Activated effector memory CD4-positive, alpha-beta T cell treated with anti-CD3 and anti-CD28 coated beads, Interleukin-2, amount 50 U/mL, for 16 hours (primary cell): ENCODE measurements at regions not wholly inside any gene's neighbourhood (a gene's known extent, or its start where the extent isn't known, plus 50 kb on each side); places are given as distances from the start of the nearest gene placed in this dataset.

Experiments used
- DNase-seq: peaks from one replicate; pipeline ENCODE4 v3.0.0-alpha.2; 2020

DNA sequence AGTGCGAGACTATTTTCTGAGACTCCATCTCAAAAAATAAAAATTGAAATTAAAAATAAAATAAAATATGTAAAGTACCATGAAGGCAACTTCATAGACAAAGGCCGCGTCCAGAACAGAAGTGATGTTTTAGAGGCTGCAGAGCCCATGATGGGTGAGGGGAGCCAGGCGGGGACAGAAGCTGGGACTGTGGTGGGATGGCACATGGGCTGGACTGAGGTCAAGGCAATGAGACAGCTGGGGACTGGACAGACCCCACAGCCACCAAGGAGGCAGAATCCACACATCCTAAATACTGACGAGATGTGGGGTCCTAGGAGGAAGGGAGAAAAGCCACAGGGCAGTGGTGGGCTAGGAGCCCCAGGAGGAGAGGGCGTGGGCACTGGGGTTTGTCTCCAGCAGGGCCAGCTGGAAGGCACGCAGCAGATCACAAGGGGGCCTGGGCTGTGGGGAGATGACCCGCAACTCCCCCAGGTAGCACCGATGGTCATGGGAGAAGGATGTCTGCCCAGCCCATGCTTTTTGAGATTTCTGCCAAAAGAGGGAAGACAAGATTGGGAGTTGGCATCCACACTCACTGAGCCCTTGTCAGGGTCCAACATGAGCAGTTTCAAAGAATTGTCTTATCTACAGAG lies 74.3 kb downstream of the KCNF1 start:
- DNase-seq: peak; percentile 37

GRCh38 chr2:10987439-10987838 lies 75.7 kb downstream of the KCNF1 start:
- DNase-seq: peak; percentile 44

DNA sequence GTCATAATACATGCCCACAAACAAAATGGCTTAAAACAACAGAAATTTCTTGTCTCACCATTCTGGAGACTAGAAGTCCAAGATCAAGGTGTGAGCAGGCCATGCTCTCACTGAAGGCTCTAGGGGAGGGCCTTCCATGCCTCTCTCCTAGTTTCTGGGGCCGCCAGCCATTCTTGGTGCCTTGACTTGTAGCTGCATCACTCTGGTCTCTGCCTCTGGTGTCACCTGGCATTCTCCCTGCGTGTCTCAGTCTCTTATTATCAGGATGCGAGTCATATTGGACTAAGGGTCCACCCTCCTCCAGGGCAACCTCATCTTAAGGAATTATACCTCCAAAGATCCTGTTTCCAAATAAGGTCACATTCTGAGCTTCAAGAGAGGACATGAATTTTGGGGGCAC lies 76.1 kb downstream of the KCNF1 start:
- DNase-seq: peak; percentile 30

DNA sequence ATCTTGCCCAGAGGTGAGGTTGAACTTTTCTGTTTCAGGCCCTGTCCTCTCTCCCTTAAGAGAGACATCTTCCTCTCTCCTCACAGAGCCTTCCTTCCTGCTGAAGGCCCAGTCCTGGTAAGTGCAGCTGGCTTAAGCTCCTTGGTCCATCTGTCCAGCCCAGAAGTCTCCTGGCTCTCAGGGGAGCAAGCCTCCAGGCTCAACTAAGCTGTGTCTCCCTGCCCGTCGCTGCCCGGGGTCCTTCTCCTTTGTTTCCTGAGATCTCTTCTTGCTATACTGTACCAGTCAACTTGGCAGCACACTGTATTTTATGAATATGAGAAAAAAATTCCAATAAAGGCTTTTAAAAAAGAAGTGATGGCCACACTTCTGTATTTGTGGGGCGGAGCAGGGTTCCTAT lies 77.4 kb downstream of the KCNF1 start:
- peak; percentile 16 for DNase-seq

DNA sequence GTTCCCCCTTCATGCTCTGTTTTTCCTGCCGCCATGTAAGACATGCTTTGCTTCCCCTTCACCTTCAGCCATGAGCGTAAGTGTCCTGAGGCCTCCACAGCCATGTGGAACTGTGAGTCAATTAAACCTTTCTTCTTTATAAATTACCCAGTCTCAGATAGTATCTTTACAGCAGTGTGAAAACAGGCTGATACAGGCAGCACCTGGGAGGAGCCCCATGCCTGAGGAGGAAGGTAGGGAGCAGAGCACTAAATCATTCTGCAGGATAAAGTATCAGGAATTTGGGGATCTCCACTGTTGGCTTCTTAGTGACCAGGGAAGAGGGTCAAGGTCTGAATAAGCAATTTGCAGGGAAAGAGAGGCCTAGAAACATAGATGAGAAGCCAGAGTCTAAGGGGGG lies 78.0 kb downstream of the KCNF1 start:
- DNase-seq: peak; percentile 16

- DNase-seq: peak; percentile 52
Observed at GRCh38 chr2:10990561-10991111, 78.9 kb downstream of the KCNF1 start.

GRCh38 chr2:10992023-10992791 lies 80.5 kb downstream of the KCNF1 start:
- peak; percentile 30 for DNase-seq

GRCh38 chr2:10993001-10993481 lies 81.3 kb downstream of the KCNF1 start:
- peak; percentile 41 for DNase-seq

DNA sequence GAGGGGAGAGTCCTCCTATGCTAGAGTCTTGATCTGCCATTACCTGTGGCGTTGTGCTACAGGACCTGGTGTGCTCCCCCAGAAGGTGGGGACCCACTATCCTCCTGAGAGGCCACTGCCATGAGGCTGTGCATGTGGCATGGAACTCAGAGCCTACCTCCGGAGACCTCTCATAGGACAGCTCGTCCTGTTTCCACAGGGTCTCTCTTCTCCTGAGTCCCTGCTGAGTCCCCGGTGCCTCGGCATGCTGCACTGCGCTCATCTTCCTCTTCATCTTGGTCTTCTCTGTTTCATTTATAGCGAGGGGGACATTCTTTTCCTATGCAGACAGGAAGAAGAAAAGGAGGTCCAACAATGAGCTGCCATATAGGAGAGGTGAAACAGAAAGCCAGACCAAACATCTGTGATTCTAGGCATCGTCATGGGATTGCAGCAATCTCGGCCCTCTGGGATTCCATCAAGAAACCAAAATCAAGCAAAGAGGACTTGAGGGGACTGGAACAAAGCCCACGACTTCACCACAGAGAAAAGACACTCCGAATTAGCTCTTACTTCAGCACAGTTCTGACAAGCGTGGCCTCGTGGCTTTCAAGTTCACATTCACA lies 83.7 kb downstream of the KCNF1 start:
- DNase-seq: peak; percentile 36

- DNase-seq: no peak
Observed at GRCh38 chr2:11004199-11004598, 92.5 kb downstream of the KCNF1 start.

GRCh38 chr2:11005032-11005431 lies 93.3 kb downstream of the KCNF1 start:
- DNase-seq: no peak

- DNase-seq: peak; percentile 28
Observed at GRCh38 chr2:11006191-11006590, 94.5 kb downstream of the KCNF1 start.

GRCh38 chr2:11007331-11008264 lies 95.9 kb downstream of the KCNF1 start:
- peak; percentile 34 for DNase-seq

- no peak for DNase-seq
Observed at GRCh38 chr2:11008773-11009172, 97.0 kb downstream of the KCNF1 start.

GRCh38 chr2:11009176-11009575 lies 97.4 kb downstream of the KCNF1 start:
- DNase-seq: no peak

DNA sequence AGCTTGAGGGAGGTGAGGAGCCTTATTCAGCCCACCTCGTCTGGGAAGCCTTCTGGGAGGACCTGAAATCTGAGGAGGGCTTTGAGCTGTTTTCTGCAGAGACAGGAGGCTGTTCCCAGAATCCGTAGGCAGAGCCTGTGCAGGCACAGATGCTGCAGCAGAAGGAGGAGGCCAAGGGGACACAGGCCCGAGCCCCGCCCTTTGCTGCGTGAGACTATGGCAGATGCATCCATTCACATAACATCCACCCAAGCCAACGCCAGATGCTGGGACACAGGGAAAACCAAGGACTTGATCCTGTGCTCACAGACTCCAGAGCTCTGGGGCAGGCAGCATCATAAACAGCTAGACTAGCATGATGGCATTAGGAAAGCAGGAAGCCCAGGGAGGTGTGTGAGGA lies 98.2 kb downstream of the KCNF1 start:
- DNase-seq: peak; percentile 27

GRCh38 chr2:11011359-11011758 lies 99.6 kb downstream of the KCNF1 start:
- DNase-seq: peak; percentile 8

DNA sequence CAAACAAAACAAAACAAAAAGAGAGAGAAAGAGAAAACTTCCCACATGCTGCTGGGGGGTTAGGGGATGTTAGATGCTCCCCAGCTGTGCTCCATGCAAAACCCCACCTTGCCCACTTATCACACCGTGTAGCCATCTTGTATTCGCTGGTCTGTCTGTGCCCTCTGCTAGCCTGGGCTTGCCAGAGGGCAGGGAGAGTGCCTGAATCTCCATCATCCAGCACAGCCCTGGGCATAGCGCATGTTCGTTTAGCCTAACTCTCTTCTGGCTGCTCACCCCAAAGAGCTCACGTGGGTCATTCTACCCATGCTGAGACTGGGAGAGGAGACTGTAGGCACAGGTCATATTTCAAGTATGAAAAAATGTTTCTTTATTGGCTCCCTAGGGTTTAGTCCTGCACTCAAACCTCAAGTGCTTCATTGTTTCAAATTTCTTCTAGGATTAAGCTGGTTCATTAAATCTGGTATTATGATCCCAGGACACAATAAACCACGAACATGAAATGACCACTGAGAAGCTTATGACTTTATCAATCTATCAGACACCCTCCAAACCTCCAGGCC lies 100.5 kb downstream of the KCNF1 start:
- no peak for DNase-seq

GRCh38 chr2:11013196-11013595 lies 101.5 kb downstream of the KCNF1 start:
- DNase-seq: no peak

DNA sequence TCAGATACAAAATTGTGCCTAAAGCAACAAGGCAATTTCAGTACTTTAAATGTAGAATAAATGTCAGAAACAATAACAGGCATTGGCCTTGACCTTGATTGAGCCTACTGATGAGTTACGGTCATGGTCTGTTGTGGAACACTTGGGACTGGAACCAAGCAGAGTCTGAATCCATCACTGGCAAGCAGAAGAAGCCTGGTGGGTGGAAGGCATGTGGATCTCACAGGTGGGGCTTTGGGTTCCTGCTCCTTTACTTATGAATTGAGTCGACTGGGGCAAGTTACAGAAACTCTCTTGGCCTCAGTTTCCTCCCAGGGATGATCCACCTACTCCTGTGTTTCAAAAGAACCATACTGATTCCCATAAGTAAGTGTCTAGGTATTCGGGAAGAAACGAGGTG lies 102.3 kb downstream of the KCNF1 start:
- DNase-seq: no peak

GRCh38 chr2:11016735-11017388 lies 105.1 kb downstream of the KCNF1 start:
- DNase-seq: no peak

- no peak for DNase-seq
Observed at GRCh38 chr2:11017921-11018320, 106.2 kb downstream of the KCNF1 start.
